GM12878 (cell line): ENCODE measurements at regions not wholly inside any gene's neighbourhood (a gene's known extent, or its start where the extent isn't known, plus 50 kb on each side); places are given as distances from the start of the nearest gene placed in this dataset.

Experiments
- ATAC-seq: fragments of 200-7000 bp; cut with Tn5 transposase; 3 replicates; pipeline ENCODE4 v1.9.1; 2020; ENCODE audit warnings: mild to moderate bottlenecking, moderate library complexity
- BruUV-seq: library from RNA; stranded (reverse); fragments of 400-500 nt; replicated peaks from 2 replicates; lab custom pipeline; 2021; lab: Mats Ljungman, UMichigan
- CTCF ChIA-PET: fragments of 300-600 bp; sonication (Branson Sonifier 250); formaldehyde crosslinking; extraction: SDS; loops from one replicate; lab custom pipeline; 2021; ENCODE audit warnings: inconsistent platforms; lab: Yijun Ruan, JAX
- POLR2A ChIA-PET: fragments of 350-600 bp; formaldehyde crosslinking; extraction: SDS; loops from one replicate; lab custom pipeline; 2021; ENCODE audit warnings: inconsistent platforms; lab: Charles Lee
- RAD21 ChIA-PET: fragments of 300-600 bp; sonication (Branson Sonifier 250); formaldehyde crosslinking; loops from one replicate; lab custom pipeline; 2023; ENCODE audit warnings: antibody characterized with exemption; ENCODE audit not compliant: unreplicated experiment; lab: Charles Lee
- SMC1A ChIA-PET: fragments of 300-600 bp; sonication (Branson Sonifier 250); formaldehyde crosslinking; loops from one replicate; lab custom pipeline; 2023; ENCODE audit not compliant: unreplicated experiment, uncharacterized antibody; lab: Charles Lee
- DNase-seq: peaks from one replicate; pipeline ENCODE4 v3.0.0-alpha.2; 2011; ENCODE audit warnings: low read depth, low spot score
- FAIRE-seq: peaks from 3 replicates; lab custom pipeline; 2011; peaks lifted over from hg19 to GRCh38; lab: Jason Lieb, UNC
- H2AFZ ChIP-seq: 2 replicates; pipeline ENCODE4 v1.6.0; 2011; ENCODE audit warnings: low read depth, low read length, control low read depth; ENCODE audit not compliant: control insufficient read depth
- H3K27ac ChIP-seq: 2 replicates; pipeline ENCODE4 v1.5.1; 2011; ENCODE audit warnings: control low read depth; ENCODE audit not compliant: control insufficient read depth, insufficient read depth
- H3K27me3 ChIP-seq, 2 experiments: replicated peaks in 1 of 2; 2 replicates each; pipeline versions ENCODE4 v1.6.0 to v1.6.1; 2011; ENCODE audit warnings: low read length in 1 of 2; ENCODE audit not compliant: control insufficient read depth in 2 of 2, insufficient read depth in 2 of 2
- H3K36me3 ChIP-seq, 2 experiments: 2 replicates each; pipeline ENCODE4 v1.5.1; 2011; ENCODE audit warnings: low read length in 1 of 2; ENCODE audit not compliant: control insufficient read depth in 2 of 2, insufficient read depth in 2 of 2
- H3K4me1 ChIP-seq: 2 replicates; pipeline ENCODE4 v1.6.1; 2011; ENCODE audit warnings: mild to moderate bottlenecking, low read length, moderate library complexity, mixed read lengths; ENCODE audit not compliant: control insufficient read depth, insufficient read depth
- H3K4me2 ChIP-seq: 2 replicates; pipeline ENCODE4 v1.6.0; 2011; ENCODE audit warnings: control low read depth; ENCODE audit not compliant: control insufficient read depth, insufficient read depth
- H3K4me3 ChIP-seq: fragments of 200-600 bp; sonication (generic); 2 replicates; pipeline ENCODE4 v1.5.1; 2016
- H3K79me2 ChIP-seq: 2 replicates; pipeline ENCODE4 v1.6.0; 2011; ENCODE audit warnings: low read length; ENCODE audit not compliant: control insufficient read depth, insufficient read depth
- H3K9ac ChIP-seq: 2 replicates; pipeline ENCODE4 v1.8.0; 2011; ENCODE audit warnings: low read length, control low read depth, mixed read lengths; ENCODE audit not compliant: control insufficient read depth, insufficient read depth
- H3K9me3 ChIP-seq: replicated peaks from 3 replicates; pipeline ENCODE4 v1.5.1; 2011; ENCODE audit warnings: mild to moderate bottlenecking, low read length; ENCODE audit not compliant: control insufficient read depth, insufficient read depth
- H4K20me1 ChIP-seq: 2 replicates; pipeline ENCODE4 v1.6.0; 2011; ENCODE audit not compliant: control insufficient read depth, insufficient read depth
- BCL11A ChIP-seq: IDR thresholded peaks from 2 replicates; pipeline ENCODE4 v1.6.1; 2011; ENCODE audit warnings: low read depth, low read length
- CHD4 ChIP-seq: fragments of 200-600 bp; sonication (generic); IDR thresholded peaks from 2 replicates; pipeline ENCODE4 v1.6.1; 2016; ENCODE audit warnings: mild to moderate bottlenecking
- CREM ChIP-seq: IDR thresholded peaks from 2 replicates; pipeline ENCODE4 v1.6.1; 2014; ENCODE audit warnings: antibody characterized with exemption, low read depth
- CUX1 ChIP-seq: IDR thresholded peaks from 2 replicates; pipeline ENCODE4 v1.6.1; 2012; ENCODE audit warnings: improper control_type of control experiment, low read depth, low read length; ENCODE audit not compliant: insufficient replicate concordance
- GATAD2B ChIP-seq: fragments of 450-650 bp; conservative IDR thresholded peaks from 2 replicates; pipeline ENCODE4 v1.6.1; 2017; ENCODE audit warnings: low read depth, mild to moderate bottlenecking, moderate library complexity
- HDAC6 ChIP-seq: fragments of 200-600 bp; sonication (generic); IDR thresholded peaks from one replicate; pipeline ENCODE4 v1.8.0; 2017; ENCODE audit warnings: antibody characterized with exemption; ENCODE audit not compliant: unreplicated experiment
- MTA3 ChIP-seq: IDR thresholded peaks from 2 replicates; pipeline ENCODE4 v1.6.1; 2012; ENCODE audit warnings: low read length, inconsistent platforms, borderline replicate concordance
- MXI1 ChIP-seq: fragments of 150-350 bp; IDR thresholded peaks from 2 replicates; pipeline ENCODE4 v1.6.1; 2011; ENCODE audit warnings: low read depth, mild to moderate bottlenecking, inconsistent platforms, low read length, improper control_type of control experiment
- RELB ChIP-seq: fragments of 450-650 bp; IDR thresholded peaks from 2 replicates; pipeline ENCODE4 v1.6.1; 2017; ENCODE audit warnings: low read depth, mild to moderate bottlenecking, moderate library complexity
- SIN3A ChIP-seq: IDR thresholded peaks from 2 replicates; pipeline ENCODE4 v1.6.1; 2012; ENCODE audit warnings: low read depth, low read length, improper control_type of control experiment
- STAT1 ChIP-seq: fragments of 450-650 bp; conservative IDR thresholded peaks from 2 replicates; pipeline ENCODE4 v1.6.1; 2014; ENCODE audit warnings: antibody characterized with exemption, mild to moderate bottlenecking
- STAT3 ChIP-seq: IDR thresholded peaks from 2 replicates; pipeline ENCODE4 v1.6.1; 2011; ENCODE audit warnings: low read depth, low read length, improper control_type of control experiment
- SUZ12 ChIP-seq: fragments of 200-600 bp; sonication (generic); IDR thresholded peaks from one replicate; pipeline ENCODE4 v1.6.1; 2018; ENCODE audit warnings: antibody characterized with exemption, mild to moderate bottlenecking; ENCODE audit not compliant: unreplicated experiment
- TAF1 ChIP-seq: IDR thresholded peaks from 2 replicates; pipeline ENCODE4 v1.6.1; 2011; ENCODE audit warnings: mild to moderate bottlenecking, low read depth, low read length, borderline replicate concordance
- ZBED1 ChIP-seq: IDR thresholded peaks from 2 replicates; pipeline ENCODE4 v1.6.1; 2016; ENCODE audit warnings: borderline replicate concordance
- ZBTB4 ChIP-seq: fragments of 450-650 bp; formaldehyde crosslinking; IDR thresholded peaks from 2 replicates; pipeline ENCODE4 v1.4.0; 2022; ENCODE audit warnings: mild to moderate bottlenecking, moderate library complexity
- WGBS: methylation state at CpG from one replicate; pipeline ENCODE4 v1.1.6; 2016; ENCODE audit warnings: low lambda C conversion rate; ENCODE audit not compliant: insufficient replicate concordance, insufficient coverage; ENCODE audit errors: missing lambda C conversion rate; 5-methylcytosine and 5-hydroxymethylcytosine counted together
- in situ Hi-C: fragments of 300-500 bp; cut with MboI; formaldehyde crosslinking; loops from 9 replicates; pipeline ENCODE4 v1.14.3; 2018; ENCODE audit warnings: mixed read lengths
- intact Hi-C: fragments of 100-400 bp; cut with micrococcal nuclease; formaldehyde crosslinking; loops from one replicate; pipeline ENCODE4 v1.14.2; 2022; ENCODE audit not compliant: unreplicated experiment

GRCh38 chr3:171526146-171526545 lies 65.9 kb upstream of the TNIK start (continued):
- TF ChIP-seq SUZ12: no peak
- no peak for TF ChIP-seq STAT3
- TF ChIP-seq ZBED1: no peak
- TF ChIP-seq CUX1: no peak

DNA sequence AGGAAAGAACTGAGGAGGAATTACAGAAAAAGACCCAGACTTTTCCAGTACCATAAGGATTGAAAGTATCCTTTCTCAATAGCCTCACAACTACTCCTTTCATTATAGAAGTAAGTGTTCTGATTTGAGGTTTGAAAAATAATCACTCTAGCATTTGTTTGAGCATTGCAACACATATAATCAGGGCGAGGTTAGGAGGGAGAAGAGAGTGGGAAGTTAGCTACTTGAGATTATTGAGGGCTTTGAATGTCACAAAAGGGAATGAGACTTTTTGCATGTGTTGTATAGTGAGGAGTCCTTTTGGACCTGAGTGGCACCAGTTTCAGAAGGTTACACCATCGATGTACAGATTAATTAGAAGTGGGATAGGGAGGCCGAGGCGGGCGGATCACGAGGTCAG lies 65.2 kb upstream of the TNIK start:
- Histone ChIP-seq H3K27me3 (no peaks in the 10 kb centered on the region), H3K9ac (no peak overlapping the region), H3K4me3 (no peak overlapping the region), H3K9me3 (no peaks in the 10 kb centered on the region), H4K20me1 (no peaks in the 10 kb centered on the region), H3K36me3 (no peaks in the 10 kb centered on the region), H2AFZ (no peak overlapping the region), H3K79me2 (no peaks in the 10 kb centered on the region), H3K27ac (no peak overlapping the region), H3K4me1 (no peaks in the 10 kb centered on the region), H3K4me2 (no peak overlapping the region)
- ATAC-seq: no peak
- RAD21 ChIA-PET: no interaction called here
- WGBS: 86% methylated on average over 6 of the region's 6 CpGs
- CTCF ChIA-PET: no interaction called here
- no peak for FAIRE-seq
- POLR2A ChIA-PET: no interaction called here
- intact Hi-C loops: no loop called here
- in situ Hi-C loops: no loop called here
- SMC1A ChIA-PET: no interaction called here
- BruUV-seq: no TSS peak
- no peak for DNase-seq
- TF ChIP-seq ZBTB4 (CRISPR knock-in tag) (no peak), SIN3A (no peak), CHD4 (no peak), TAF1 (no peak), MTA3 (no peak), BCL11A (no peak), CREM (no peak), GATAD2B (no peak), HDAC6 (no peak), RELB (no peak), MXI1 (no peak), STAT1 (no peak)
